ENCODE measurements at regions not wholly inside any gene's neighbourhood (a gene's known extent, or its start where the extent isn't known, plus 50 kb on each side); places are given as distances from the start of the nearest gene placed in this dataset.

GRCh38 chr19:30096596-30097370, 154.7 kb downstream of the URI1 start:
- Mint-ChIP-seq H3K36me3 (no peaks in the 10 kb centered on the region), H3K9me3 (peaks cover 6% of the 10 kb centered on the region), H3K4me3 (no peak overlapping the region), H3K27ac (no peak overlapping the region), H3K4me1 (no peaks in the 10 kb centered on the region), H3K27me3 (ENCODE audit: low read depth) (no peaks in the 10 kb centered on the region)
- DNase-seq (ENCODE audit: low spot score in 2 of 2, unreplicated experiment in 2 of 2): no peak
- no peak for TF ChIP-seq CTCF (IDR thresholded peaks at IDR 0.05; ENCODE audit: unreplicated experiment)

DNA sequence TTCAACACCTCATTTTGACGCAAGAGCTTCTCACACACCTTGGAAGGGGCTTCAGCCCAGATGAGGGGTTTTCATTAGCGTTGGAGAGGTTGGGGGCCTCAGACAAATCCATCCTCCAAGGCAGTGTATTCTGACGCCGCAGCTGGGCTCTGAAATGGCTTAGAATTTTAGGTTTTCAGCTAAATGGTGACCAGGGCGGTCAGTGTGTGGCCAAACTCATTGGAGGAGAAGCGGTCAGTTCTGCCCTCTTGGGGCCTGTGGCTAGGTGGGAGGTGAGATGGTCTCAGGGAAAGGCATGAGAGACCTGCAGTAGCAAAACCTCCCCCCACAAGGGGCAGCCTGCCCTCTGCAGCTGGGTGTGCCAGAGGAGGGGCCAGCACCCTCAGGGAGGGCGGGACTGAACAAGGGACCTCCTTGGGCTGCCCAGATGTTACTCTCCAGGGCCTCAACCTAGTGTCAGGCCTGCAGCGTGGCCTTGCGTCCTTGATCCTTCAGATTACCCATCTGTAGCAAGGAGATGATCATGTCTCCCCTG, 155.8 kb downstream of the URI1 start:
- DNase-seq (ENCODE audit: low spot score in 2 of 2, unreplicated experiment in 2 of 2): no peak
- H3K4me1 Mint-ChIP-seq: no peaks in the 10 kb centered on the region
- no peaks in the 10 kb centered on the region for H3K27me3 Mint-ChIP-seq (ENCODE audit: low read depth)
- peaks cover 6% of the 10 kb centered on the region for H3K9me3 Mint-ChIP-seq
- H3K4me3 Mint-ChIP-seq: no peak overlapping the region
- H3K27ac Mint-ChIP-seq: no peak overlapping the region
- no peaks in the 10 kb centered on the region for H3K36me3 Mint-ChIP-seq
- no peak for TF ChIP-seq CTCF (IDR thresholded peaks at IDR 0.05; ENCODE audit: unreplicated experiment)

GRCh38 chr19:30102239-30102638, 160.2 kb downstream of the URI1 start:
- Mint-ChIP-seq H3K4me3 (no peak overlapping the region), H3K9me3 (peaks cover 6% of the 10 kb centered on the region), H3K27ac (no peak overlapping the region), H3K36me3 (no peaks in the 10 kb centered on the region), H3K27me3 (ENCODE audit: low read depth) (no peaks in the 10 kb centered on the region), H3K4me1 (no peaks in the 10 kb centered on the region)
- no peak for DNase-seq (ENCODE audit: low spot score in 2 of 2, unreplicated experiment in 2 of 2)
- no peak for TF ChIP-seq CTCF (IDR thresholded peaks at IDR 0.05; ENCODE audit: unreplicated experiment)

- no peaks in the 10 kb centered on the region for H3K36me3 Mint-ChIP-seq
- no peaks in the 10 kb centered on the region for H3K27me3 Mint-ChIP-seq (ENCODE audit: low read depth)
- H3K27ac Mint-ChIP-seq: no peak overlapping the region
- peaks cover 6% of the 10 kb centered on the region for H3K9me3 Mint-ChIP-seq
- no peak for TF ChIP-seq CTCF (IDR thresholded peaks at IDR 0.05; ENCODE audit: unreplicated experiment)
- no peak overlapping the region for H3K4me3 Mint-ChIP-seq
- H3K4me1 Mint-ChIP-seq: no peaks in the 10 kb centered on the region
- DNase-seq (ENCODE audit: low spot score in 2 of 2, unreplicated experiment in 2 of 2): no peak
Observed at GRCh38 chr19:30102666-30103065, 160.6 kb downstream of the URI1 start.

GRCh38 chr19:30103981-30104380, 161.9 kb downstream of the URI1 start:
- H3K4me1 Mint-ChIP-seq: no peaks in the 10 kb centered on the region
- H3K36me3 Mint-ChIP-seq: no peaks in the 10 kb centered on the region
- no peak overlapping the region for H3K27ac Mint-ChIP-seq
- no peaks in the 10 kb centered on the region for H3K27me3 Mint-ChIP-seq (ENCODE audit: low read depth)
- no peak for DNase-seq (ENCODE audit: low spot score in 2 of 2, unreplicated experiment in 2 of 2)
- no peak overlapping the region for H3K4me3 Mint-ChIP-seq
- TF ChIP-seq CTCF (IDR thresholded peaks at IDR 0.05; ENCODE audit: unreplicated experiment): no peak
- H3K9me3 Mint-ChIP-seq: peaks cover 6% of the 10 kb centered on the region

Measured in mesothelial cell of epicardium (in vitro differentiated cells).